CD4-positive, alpha-beta T cell treated with Interleukin-6 for 4 hours (primary cell): ENCODE measurements at regions not wholly inside any gene's neighbourhood (a gene's known extent, or its start where the extent isn't known, plus 50 kb on each side); places are given as distances from the start of the nearest gene placed in this dataset.

Experiments used
- DNase-seq: peaks from one replicate; pipeline ENCODE4 v3.0.0-alpha.2; 2020; ENCODE audit warnings: mixed read lengths

GRCh38 chr20:19807946-19808330 is 49.9 kb downstream of the RIN2 start:
- no peak for DNase-seq

DNA sequence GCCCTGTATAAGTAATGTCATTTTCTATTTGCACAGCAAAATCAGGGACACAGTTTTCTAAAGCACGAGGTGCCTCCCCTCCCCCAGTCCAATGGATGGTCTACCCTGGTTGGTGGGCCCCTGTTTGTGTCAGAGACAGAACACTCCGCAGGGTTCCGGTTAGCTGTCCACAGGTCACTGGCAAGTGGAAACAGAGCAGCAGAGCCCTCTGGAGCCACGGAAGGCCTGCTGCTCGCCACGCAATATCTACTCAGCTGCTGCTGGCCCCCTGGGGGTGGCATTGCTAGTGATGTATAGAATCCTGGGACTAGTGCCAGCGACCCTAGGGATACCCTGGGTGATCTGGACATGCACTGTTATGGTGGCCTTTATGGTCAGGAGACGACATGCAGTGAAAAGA is 50.4 kb downstream of the RIN2 start:
- no peak for DNase-seq

DNA sequence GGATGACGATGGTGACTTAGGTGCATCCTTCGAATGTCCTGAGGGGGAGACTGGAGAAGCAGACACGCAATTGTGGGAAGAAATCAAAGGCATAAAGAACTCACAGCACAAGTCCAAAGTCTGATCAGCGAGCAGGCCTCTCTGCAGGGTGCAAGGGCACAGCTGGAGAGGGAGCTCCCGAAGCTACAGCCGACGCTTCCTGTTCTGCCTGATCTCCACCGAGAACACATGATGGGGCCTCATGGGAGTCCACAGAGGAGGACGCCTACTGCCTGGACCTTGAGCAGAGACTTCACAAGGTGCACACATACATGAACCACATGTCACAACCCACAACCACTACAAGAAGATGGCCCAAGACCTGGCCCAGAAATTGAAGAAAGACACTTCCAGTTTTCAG is 51.4 kb downstream of the RIN2 start:
- DNase-seq = no peak

DNA sequence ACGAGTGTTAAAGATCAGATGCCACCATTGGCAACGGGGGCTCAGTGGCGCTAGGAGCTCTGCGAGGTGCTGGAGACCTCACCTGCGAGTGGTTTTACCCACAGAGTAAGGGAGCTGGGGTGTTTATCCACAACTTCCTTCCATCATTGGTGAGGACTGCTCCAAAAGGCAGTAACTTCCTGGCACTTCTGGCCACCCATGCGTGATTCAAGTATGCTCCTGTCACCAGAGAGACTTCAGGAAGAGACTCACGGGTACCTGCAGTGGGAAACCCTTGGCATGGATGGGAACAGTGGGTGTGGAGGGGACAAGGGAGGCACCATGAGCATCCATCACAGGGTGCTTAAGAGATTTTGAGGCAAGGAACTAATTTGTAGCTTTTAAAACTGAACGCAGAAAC is 53.2 kb downstream of the RIN2 start:
- DNase-seq = no peak

DNA sequence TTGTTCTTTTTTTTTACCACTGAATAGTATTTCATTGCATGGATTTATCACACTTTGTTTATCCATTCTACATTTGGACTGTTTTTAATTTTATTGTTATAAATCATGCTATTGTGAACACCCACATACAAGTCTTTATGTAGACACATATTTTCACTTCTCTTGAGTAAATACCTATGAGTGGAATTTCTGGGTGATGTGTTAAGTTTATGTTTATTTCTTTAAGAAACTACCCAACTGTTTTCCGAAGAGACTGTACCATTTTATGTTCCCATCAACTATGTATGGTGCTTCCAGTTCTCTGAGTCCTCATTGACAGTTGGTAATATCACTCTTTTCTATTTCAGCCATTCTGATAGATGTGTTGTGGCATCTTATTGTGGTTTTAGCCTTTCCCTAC is 54.0 kb downstream of the RIN2 start:
- no peak for DNase-seq

- DNase-seq = no peak
Measured at GRCh38 chr20:19812696-19813095, 54.6 kb downstream of the RIN2 start.

- no peak for DNase-seq
Measured at GRCh38 chr20:19813846-19814640, 56.0 kb downstream of the RIN2 start.

GRCh38 chr20:19815553-19815991 is 57.5 kb downstream of the RIN2 start:
- DNase-seq = no peak

DNA sequence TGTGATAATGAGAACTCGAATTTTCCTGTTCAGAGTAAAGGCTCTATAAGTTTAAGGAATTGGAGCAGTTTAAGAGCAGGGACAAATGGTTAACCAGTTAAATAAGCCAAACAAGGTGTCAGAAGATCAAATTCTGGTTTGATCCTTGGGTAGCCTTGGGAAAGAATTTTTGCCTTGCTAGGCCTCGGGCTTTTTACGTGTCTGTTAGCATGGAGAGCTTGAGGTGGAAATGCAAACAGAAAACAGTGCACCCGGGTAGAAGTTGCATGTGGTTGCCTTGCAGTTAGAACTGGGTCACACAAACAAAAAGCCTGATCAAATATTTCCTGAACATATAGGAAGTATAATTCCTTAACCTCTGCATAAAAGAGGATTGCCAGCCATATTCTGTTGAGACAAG is 58.3 kb downstream of the RIN2 start:
- DNase-seq = no peak

DNA sequence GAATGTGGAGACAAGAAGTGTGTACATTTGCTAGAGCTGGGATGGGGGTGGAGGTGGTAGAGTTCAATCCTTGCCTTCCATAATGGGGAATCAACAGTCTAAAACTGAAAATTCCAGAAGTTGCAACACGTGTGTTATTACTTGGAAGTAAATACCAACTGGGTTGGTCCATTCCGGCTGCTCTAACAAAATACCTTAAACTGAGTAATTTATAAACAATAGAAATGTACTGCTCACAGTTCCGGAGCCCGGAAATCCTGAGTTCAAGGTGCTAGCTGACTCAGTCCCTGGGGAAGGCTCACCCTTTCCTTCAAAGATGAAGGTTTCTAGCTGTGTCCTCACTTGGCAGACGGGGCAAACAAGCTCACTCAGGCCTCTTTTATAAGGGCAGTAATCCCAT is 59.0 kb downstream of the RIN2 start:
- DNase-seq = no peak

DNA sequence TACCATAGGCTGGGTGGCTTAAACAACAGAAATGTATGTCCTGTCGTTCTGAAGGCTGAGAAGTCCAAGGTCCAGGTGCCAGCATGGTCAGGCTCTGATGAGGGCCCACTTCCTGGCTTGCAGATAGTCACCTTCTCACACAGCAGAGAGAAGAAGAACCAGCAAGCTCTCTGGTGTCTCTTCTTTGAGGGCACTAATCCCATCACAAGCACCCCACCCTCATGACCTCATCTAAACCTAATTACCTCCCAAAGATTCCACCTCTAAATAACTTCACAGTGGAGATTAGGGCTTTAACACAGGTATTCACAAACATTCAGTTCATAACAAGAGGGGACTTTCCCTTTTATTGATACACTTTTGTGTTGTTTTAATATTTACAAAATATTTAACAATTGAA is 61.1 kb downstream of the RIN2 start:
- no peak for DNase-seq

GRCh38 chr20:19820555-19821211 is 62.6 kb downstream of the RIN2 start:
- DNase-seq = no peak

DNA sequence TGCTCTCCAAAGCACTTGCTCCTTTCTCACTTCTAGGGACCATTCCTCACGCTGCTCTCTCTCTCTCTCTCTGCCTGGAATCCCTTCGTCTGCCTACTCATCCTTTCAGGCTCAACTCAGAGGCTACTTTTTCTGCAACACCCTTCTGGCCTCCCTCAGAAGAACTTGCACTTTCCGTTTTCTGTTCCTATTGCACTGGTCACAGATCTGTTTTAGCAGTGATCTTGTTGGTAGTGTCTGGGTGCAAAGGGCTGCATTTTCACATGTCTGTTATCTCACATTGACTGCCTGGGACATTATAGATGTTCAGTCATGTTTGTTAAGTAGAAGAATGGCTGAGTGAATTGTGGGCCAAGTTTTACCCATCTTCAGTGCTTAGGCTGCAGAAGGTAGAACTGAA is 63.5 kb downstream of the RIN2 start:
- no peak for DNase-seq

- DNase-seq = no peak
Measured at GRCh38 chr20:19823216-19823615, 65.2 kb downstream of the RIN2 start.

- DNase-seq = no peak
Measured at GRCh38 chr20:19823971-19824370, 65.9 kb downstream of the RIN2 start.

DNA sequence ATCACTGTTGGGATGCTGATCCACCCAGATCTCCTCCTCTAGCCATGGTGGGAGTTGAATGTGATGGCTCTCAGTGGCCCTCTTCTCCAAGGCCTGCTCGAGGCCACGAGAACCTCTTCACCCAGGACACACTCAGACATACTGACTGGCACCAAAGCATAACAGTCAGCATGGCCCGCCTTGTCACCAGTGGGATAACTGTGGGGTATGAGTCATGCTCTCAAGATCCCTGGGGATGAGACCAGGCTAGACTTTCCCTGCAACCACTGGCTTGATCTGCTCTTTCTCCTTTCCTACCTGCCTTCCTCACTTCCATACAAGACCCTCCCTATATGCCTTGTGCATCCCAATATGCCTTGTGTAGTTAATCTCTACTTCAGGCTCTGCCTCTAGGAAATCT is 66.8 kb downstream of the RIN2 start:
- no peak for DNase-seq

DNA sequence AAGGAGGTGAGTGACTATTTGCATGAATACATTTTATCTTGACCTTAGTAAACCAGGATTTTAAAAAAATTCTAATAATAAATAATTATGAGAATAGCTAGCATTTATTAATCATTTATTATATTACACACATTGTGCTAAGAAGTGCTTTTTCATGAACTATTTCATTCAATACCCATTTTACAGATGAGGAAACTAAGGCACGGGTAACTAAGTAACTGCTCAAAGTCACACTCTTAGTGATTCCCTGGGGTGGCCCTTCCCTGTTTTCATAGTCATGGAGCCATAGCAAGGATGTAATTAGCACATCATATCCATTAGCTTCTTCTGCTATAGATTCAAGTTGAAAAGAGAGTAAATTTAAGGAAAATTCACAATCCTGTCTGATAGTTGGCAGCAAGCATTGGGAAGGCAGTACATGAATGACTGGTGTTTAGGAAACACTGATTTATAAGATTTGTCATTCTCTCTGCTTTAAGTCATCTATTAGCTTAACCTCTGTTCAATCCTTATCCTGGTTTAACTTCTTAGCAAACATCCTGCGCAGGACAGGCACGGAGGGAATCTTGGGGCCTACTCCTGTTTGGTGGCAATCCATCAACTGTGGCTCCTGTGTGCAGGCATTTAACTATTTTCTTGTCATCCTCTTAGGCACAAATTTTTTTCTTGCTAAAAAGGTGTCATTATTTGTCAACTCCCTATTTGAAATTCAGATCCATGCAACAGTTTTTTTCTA is 68.3 kb downstream of the RIN2 start:
- DNase-seq = no peak

DNA sequence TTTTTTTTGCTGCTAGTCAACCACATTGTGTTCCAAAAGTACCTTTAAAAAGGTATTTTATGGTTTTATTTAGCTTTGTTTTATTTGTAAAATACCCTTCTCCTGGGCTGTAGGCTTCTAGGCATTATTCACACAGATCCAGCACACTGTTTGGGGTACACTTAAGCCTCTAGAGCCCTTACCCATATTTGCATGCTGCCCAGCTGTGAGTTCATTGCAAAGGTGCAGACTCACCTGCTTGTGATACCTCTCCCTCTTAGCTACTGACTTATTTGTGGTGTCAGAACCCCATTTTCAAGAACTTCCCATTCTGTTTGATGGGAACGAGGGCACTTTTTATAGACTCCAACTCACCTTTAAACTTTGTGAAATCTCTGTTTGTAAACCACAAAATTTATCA is 69.8 kb downstream of the RIN2 start:
- no peak for DNase-seq

DNA sequence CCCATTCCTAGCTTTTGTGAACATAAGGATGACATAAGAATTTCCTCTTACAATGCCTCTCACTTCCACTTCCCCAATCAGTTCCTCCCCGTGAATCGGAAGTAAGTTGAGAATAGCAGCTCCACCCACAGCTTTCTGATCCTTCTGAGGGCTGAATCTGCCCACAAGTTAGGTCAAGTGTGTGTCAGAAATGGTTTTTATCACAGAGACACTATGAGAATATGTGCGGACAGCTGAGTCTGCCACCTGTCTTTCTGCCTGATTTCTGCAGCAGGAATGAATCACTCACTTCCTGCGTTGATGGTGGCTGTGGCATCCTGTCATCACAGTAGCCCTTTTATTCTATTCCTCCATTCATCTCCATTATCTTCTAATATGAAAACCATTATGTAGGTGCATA is 70.2 kb downstream of the RIN2 start:
- DNase-seq = peak; percentile 9

DNA sequence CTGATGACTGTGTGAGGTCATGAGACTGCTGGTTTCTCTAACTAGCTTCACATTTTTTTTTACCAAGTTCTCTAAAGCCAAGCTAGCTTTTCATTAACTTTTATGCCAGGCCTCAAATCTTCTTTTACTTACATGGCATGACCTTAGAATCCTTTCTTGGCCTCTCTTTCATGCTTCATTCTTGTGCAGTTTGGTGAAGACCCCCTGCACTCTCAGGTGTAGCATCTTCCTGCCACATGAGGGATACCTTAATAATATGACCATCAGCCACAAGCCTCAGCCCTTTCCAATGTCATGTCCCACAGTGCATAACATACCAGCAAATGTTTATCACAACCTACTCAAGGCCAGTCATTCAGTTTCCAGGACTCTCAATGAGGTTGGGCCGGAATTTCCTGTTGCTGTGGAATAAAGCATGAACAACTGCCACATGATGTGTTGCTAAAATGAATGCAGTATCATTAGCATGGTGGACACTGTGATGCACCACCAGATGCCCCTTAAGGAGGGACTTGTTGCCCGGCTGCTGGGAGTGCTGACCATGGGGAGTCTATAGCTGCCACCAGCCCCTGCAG is 72.2 kb downstream of the RIN2 start:
- DNase-seq = no peak

DNA sequence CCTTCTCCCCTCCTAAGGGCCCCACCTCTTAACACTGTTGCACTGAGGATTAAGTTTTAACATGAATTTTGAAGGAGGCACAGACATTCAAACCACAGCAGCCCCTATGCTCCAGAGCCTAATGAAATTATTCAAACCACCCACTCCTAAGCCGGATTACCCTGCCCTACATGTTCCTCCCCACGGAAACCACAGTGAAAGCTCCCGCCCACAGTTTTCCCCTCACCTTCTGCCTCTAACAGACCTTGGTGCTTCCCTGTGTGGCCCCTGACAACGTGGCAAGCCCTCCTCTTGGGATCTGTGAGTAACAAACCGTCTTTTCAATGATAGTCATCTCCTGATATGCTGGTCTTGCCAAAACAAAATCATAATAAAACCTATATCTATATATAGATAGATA is 74.8 kb downstream of the RIN2 start:
- no peak for DNase-seq

DNA sequence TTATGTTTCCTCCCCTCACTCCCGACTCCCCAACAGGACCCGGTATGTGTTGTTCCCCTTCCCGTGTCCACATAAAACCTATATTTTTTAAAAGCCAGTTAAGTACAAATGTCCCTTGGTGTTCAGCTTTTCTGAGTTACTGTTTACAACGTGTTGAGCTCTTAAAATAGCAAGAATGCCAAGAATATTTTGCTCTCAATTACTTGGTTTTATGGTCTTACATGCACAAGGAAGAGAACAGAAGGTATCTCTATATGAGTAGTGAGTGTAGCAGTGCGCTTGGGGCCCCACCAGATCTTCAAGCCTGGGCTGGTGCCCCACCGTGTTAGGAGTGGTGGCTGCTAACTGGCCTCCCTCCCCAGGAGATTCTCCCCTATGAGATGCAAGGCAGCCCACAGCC is 75.3 kb downstream of the RIN2 start:
- no peak for DNase-seq

- no peak for DNase-seq
Measured at GRCh38 chr20:19834287-19834686, 76.2 kb downstream of the RIN2 start.

- DNase-seq = no peak
Measured at GRCh38 chr20:19834783-19835182, 76.7 kb downstream of the RIN2 start.
